Nucleus accumbens (tissue), 56 donors: ENCODE measurements at regions not wholly inside any gene's neighbourhood (a gene's known extent, or its start where the extent isn't known, plus 50 kb on each side); places are given as distances from the start of the nearest gene placed in this dataset.
A peak's percentile ranks its signal among the peaks of the same experiment; 100 is the strongest.
"Not testable (repeated sequence)": the region's sequence is repeated elsewhere in the genome, so short reads cannot be mapped to it uniquely, and the experiment has no call there.

Experiments
- DNase-seq, 56 donors: peaks; one replicate each; lab custom pipeline; 2025; lab: John Stamatoyannopoulos, UW

DNA sequence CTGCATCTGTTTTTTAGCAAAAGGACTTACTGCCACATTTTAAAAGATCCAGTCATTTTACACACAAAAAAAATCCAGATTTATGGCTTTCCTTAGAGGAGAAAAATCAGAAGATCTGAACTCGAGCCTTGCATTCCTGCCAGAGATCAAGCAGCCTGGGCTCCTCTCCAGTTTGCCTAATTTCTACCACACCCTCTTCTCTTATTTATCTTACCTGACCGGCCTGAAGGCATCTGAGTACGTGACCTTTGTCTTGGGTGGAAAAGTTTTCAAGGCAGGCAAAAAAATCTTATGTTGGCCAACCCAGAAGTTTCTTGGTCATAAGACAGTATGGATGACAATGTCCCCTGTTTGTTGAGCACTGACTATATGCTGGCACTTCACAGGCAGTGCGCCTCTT lies 60.3 kb downstream of the CHRD start:
- DNase-seq, result no peak

DNA sequence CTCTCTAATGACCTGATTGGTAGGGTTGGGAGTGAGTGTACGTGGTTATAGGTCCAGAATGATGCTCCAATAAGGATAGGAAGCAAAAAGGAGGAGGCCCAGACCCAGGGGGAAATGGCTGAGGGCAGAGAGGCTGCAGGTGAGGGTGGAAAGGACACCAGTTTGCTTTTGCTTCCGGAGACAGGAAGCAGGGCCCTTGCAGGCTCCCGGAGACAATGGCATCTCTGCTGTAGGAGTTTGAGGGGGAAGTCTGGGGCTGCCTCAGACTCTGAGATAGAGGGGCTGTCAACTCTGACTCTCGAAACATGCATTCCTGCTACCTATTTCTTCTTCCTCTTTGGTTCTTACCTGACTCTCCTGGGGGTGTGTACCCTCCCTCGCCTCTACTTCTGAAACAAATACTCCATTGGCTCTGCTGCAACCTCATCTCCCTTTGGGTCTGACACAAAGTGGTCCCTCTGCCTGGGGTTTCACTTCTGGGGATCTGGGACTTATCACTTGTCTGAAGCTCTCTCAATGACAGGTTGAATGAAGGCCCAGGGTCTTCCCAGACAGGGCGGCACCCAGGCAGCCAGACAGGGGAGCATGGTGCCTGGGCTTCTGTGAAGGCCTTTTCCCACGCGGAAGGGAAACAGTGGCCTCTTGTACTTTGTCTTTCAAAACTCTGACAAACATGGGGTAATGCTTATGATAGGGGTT lies 61.5 kb downstream of the CHRD start:
- DNase-seq, result no peak

- peak in 6 of 56 donors; percentile 3 to 26 (median 7) for DNase-seq
These were observed 63.5 kb downstream of the CHRD start for GRCh38 chr3:184443364-184443763.

DNA sequence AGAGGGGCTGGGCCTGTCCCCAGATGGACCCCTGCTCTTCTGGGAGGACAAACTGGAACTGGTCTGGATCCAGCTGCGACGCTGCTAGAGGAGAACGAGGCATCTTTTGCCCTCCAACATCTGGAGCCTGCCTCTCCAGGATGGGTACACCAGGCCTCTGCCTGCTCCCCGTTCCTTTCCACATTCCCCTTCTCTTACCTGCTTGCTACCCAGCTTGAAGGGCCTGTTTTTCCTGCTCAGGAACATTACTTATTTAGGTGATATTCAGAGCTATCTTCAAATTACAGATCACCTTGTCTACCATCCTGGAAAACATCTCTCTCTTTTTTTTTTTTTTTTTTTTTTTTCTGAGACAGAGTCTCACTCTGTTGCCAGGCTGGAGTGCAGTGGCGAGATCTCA lies 64.0 kb downstream of the CHRD start:
- no peak for DNase-seq

GRCh38 chr3:184448321-184449160 lies 68.7 kb downstream of the CHRD start:
- no peak for DNase-seq

DNA sequence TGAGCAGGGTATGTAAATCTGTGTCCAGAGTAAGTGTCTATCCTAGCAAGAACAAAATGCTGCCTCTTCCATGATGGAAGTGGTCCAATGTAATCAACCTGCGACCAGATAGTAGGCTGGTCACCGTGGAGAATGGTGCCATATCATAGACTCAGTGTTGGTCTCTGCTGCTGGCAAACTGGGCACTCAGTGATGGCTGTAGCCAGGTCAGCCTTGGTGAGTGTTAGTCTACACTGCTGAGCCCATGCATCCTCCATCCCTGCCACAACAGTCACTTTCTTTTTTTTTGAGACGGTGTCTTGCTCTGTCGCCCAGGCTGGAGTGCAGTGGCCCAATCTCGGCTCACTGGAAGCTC lies 69.3 kb downstream of the CHRD start:
- no peak for DNase-seq

DNA sequence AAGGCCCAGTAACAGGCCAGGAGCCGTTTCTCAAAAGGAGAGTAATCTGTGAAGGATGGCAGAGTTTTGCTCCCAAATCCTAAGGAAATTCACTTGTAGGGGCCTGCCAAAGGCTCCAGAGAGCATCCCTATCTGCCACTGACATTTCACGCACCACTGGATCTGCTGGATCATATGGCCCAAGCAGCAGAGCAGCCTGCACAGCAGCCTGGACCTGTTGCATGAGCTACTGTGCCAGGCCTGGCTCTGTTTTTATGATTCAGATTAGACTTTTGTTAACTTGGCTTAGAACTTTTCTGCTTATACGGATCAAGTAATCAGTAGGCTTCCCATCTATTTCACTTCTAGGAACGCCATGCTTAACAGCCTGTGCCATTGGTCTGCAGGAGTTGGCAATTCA lies 70.7 kb downstream of the CHRD start:
- no peak for DNase-seq

GRCh38 chr3:184453296-184453695 lies 73.4 kb downstream of the CHRD start:
- DNase-seq, result no peak

GRCh38 chr3:184455991-184456390 lies 76.1 kb downstream of the CHRD start:
- DNase-seq, result no peak

- no peak for DNase-seq
These were observed 76.6 kb downstream of the CHRD start for GRCh38 chr3:184456476-184456875.

GRCh38 chr3:184457329-184457728 lies 77.5 kb downstream of the CHRD start:
- no peak for DNase-seq

DNA sequence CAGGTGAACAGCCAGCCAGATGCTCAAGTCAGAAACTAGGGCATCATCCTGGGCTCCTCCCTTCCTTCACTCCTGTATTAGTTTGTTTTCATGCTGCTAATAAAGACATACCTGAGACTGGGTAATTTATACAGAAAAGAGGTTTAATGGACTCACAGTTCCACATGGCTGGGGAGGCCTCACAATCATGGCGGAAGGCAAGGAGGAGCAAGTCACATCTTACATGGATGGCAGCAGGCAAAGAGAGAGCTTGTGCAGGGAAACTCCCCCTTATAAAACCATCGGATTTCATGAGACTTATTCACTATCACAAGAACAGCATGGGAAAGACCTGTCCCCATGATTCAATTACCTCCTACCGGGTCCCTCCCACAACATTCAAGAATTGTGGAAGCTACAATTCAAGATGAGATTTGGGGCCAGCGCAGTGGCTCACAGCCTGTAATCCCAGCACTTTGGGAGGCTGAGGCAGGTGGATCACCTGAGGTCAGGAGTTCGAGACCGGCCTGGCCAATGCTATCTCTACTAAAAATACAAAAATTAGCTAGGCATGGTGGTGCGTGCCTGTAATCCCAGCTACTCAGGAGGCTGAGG lies 78.0 kb downstream of the CHRD start:
- DNase-seq, result not testable (repeated sequence)

DNA sequence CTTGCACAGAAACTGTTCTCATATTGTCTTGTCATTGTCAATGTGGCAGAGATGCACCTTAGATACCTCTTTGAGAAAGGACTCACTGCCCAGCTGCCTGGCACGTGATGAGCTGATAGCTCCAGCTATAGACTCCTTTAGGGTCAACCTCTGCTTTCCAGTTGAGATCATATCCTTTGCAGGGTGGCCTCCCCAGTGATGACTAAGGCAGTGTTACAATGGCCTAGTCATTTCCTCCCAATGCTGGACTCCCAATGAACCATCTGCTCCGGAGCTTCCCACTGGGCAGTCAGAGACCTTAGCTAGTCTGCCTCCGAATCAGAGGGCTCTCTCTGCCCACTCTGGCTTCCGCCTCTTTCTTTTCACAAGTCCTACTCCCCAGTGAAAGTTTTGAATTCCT lies 79.5 kb downstream of the CHRD start:
- no peak for DNase-seq

- DNase-seq, result no peak
These were observed 80.4 kb downstream of the CHRD start for GRCh38 chr3:184460276-184460675.

- DNase-seq, result no peak
These were observed 81.4 kb downstream of the CHRD start for GRCh38 chr3:184461219-184461618.

- no peak for DNase-seq
These were observed 86.1 kb downstream of the CHRD start for GRCh38 chr3:184465883-184466412.

GRCh38 chr3:184466413-184466960 lies 86.6 kb downstream of the CHRD start:
- DNase-seq, result no peak

- DNase-seq, result no peak
These were observed 87.3 kb downstream of the CHRD start for GRCh38 chr3:184467171-184467570.

DNA sequence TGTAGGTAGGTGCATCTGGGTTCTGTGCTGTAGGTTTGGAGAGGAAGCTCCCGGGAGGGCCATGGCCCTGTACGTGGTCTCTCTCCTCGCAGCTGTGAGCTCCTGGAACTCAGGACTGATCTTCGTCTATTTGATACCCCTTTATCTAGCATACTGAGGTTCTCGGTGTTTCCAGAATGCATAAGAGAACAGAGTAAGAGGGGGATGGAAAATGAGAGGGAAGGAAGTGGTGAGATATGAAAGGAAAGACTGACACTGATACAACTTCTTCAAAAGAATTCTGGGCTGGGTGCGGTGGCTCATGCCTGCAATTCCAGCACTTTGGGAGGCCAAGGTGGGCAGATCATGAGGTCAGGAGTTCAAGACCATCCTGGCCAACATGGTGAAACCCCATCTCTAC lies 90.7 kb downstream of the CHRD start:
- DNase-seq, result no peak

DNA sequence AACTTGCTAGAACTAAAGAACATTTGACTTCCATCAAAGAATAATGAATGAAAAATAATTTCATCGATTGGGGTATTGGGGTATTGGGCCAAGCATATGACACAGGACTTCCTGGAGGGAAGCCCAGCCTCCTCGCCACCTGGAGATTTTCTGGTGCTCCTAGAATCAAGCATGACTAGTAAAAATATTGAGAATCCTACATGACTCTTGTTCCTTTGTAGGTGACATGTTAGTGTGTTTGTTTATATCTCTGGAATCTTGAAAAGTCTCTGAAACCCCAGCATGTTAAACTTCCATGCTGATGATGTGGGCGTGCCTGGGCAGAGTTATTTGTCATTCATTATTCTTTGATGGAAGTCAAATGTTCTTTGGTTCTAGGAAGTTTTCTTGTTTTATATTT lies 90.1 kb upstream of the EPHB3 start:
- DNase-seq, result no peak

- no peak for DNase-seq
These were observed 88.7 kb upstream of the EPHB3 start for GRCh38 chr3:184472723-184473428.
